ES-I3 (cell line): ENCODE measurements at regions not wholly inside any gene's neighbourhood (a gene's known extent, or its start where the extent isn't known, plus 50 kb on each side); places are given as distances from the start of the nearest gene placed in this dataset.
"Not testable (repeated sequence)": the region's sequence is repeated elsewhere in the genome, so short reads cannot be mapped to it uniquely, and the experiment has no call there.

ENCODE experiments used
- H3K36me3 ChIP-seq: 2 replicates; pipeline ENCODE4 v1.6.1; 2013; ENCODE audit warnings: mild to moderate bottlenecking, low read length, control low read depth, moderate library complexity; ENCODE audit not compliant: insufficient read depth
- H3K4me1 ChIP-seq: 2 replicates; pipeline ENCODE4 v1.6.1; 2013; ENCODE audit warnings: mild to moderate bottlenecking, control low read depth, low read length; ENCODE audit not compliant: insufficient read depth
- H3K9ac ChIP-seq: 2 replicates; pipeline ENCODE4 v1.6.1; 2013; ENCODE audit warnings: low read depth, mild to moderate bottlenecking, low read length, moderate library complexity
- H3K9me3 ChIP-seq: 2 replicates; pipeline ENCODE4 v1.6.1; 2013; ENCODE audit warnings: mild to moderate bottlenecking, low read length, moderate library complexity; ENCODE audit not compliant: control insufficient read depth, insufficient read depth

DNA sequence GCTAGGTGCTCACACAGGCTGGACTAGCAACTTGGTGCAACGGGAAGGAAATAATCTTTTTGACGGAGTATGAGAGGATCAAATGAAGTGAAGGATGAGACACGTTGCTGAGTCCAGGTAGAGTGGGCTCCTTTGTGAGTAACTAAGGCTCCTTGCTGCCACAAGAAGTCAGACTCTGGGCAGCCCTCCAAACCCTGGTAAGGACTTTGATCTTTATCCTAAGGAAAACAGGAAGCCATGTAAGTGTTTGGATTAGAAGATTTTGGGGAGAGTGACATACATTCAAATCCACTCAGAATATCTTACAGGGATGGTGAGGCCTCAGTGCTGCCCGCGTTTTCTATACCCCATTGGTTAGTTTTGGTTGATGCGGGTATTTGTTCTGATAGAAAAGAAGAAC lies 155.9 kb upstream of the RAG2 start:
- Histone ChIP-seq H3K4me1 (no peaks in the 10 kb centered on the region; the same call in 1 of the 2 replicates), H3K9me3 (no peaks in the 10 kb centered on the region), H3K9ac (no peak overlapping the region), H3K36me3 (no peaks in the 10 kb centered on the region)

- Histone ChIP-seq H3K9ac (no peak overlapping the region), H3K36me3 (no peaks in the 10 kb centered on the region), H3K4me1 (no peaks in the 10 kb centered on the region; the same call in 1 of the 2 replicates), H3K9me3 (no peaks in the 10 kb centered on the region)
Observed at GRCh38 chr11:36751996-36752395, 154.0 kb upstream of the RAG2 start.

DNA sequence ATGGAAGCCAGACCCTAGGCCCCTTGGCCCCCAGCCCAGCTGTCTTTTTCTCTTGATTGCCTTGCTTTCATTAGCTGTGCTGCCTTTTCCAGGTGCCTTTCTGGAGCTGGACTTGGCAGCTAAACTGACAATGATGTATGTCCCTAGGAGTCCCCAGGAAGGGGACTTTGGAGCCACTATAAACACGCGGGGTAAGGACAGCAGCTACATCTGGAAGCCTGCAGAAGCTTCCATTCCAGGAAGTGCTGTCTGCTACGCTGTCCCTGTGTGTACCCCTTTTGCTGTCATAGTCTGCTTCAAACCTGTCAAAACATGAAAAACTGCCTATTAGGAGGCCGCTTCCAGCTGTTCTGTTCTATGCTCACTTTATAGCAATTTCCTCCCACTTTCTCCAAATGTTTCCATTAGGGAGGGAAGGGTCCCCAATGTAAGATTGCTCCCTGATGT lies 153.3 kb upstream of the RAG2 start:
- no peaks in the 10 kb centered on the region for H3K9me3 ChIP-seq
- H3K4me1 ChIP-seq = no peaks in the 10 kb centered on the region; the same call in 1 of the 2 replicates
- H3K9ac ChIP-seq = no peak overlapping the region
- no peaks in the 10 kb centered on the region for H3K36me3 ChIP-seq

GRCh38 chr11:36750349-36750748 lies 152.3 kb upstream of the RAG2 start:
- no peak overlapping the region for H3K9ac ChIP-seq
- no peaks in the 10 kb centered on the region; the same call in 1 of the 2 replicates for H3K4me1 ChIP-seq
- H3K36me3 ChIP-seq = no peaks in the 10 kb centered on the region
- H3K9me3 ChIP-seq = no peaks in the 10 kb centered on the region

GRCh38 chr11:36748836-36749235 lies 150.8 kb upstream of the RAG2 start:
- Histone ChIP-seq H3K9me3 (no peaks in the 10 kb centered on the region), H3K9ac (no peak overlapping the region), H3K36me3 (no peaks in the 10 kb centered on the region), H3K4me1 (no peaks in the 10 kb centered on the region; the same call in 1 of the 2 replicates)

- no peak overlapping the region for H3K9ac ChIP-seq
Observed at GRCh38 chr11:36746886-36747710, 149.1 kb upstream of the RAG2 start.

GRCh38 chr11:36744375-36745168 lies 146.5 kb upstream of the RAG2 start:
- Histone ChIP-seq H3K4me1 (no peaks in the 10 kb centered on the region), H3K9ac (no peak overlapping the region), H3K36me3 (no peaks in the 10 kb centered on the region), H3K9me3 (no peaks in the 10 kb centered on the region)

More at GRCh38 chr11:36746886-36747710, 149.1 kb upstream of the RAG2 start:
- Histone ChIP-seq H3K36me3 (no peaks in the 10 kb centered on the region), H3K4me1 (no peaks in the 10 kb centered on the region; the same call in 1 of the 2 replicates), H3K9me3 (no peaks in the 10 kb centered on the region)

GRCh38 chr11:36743039-36743438 lies 145.0 kb upstream of the RAG2 start:
- no peak overlapping the region for H3K9ac ChIP-seq
- no peaks in the 10 kb centered on the region for H3K9me3 ChIP-seq
- no peaks in the 10 kb centered on the region for H3K4me1 ChIP-seq
- no peaks in the 10 kb centered on the region for H3K36me3 ChIP-seq

DNA sequence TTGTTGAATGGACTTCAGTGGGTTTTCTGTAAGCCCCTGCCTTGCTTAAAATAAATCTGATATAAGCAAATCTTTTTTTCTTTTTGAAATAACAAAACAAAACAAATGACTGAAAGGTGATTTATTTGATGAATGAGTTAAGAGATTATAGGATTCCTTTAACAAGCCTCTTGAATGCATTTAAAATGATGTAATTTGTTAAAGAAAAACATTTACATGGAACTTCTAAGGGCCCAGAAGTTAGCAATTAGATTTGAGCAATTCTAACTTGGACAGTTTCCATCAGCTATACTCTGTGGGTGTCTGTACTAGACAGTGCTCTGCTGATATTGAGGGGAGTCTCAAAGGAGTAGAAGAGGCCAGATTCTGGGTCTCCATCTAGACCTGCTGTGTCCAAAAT lies 143.5 kb upstream of the RAG2 start:
- no peaks in the 10 kb centered on the region for H3K9me3 ChIP-seq
- H3K36me3 ChIP-seq = no peaks in the 10 kb centered on the region
- H3K4me1 ChIP-seq = no peaks in the 10 kb centered on the region
- H3K9ac ChIP-seq = no peak overlapping the region

DNA sequence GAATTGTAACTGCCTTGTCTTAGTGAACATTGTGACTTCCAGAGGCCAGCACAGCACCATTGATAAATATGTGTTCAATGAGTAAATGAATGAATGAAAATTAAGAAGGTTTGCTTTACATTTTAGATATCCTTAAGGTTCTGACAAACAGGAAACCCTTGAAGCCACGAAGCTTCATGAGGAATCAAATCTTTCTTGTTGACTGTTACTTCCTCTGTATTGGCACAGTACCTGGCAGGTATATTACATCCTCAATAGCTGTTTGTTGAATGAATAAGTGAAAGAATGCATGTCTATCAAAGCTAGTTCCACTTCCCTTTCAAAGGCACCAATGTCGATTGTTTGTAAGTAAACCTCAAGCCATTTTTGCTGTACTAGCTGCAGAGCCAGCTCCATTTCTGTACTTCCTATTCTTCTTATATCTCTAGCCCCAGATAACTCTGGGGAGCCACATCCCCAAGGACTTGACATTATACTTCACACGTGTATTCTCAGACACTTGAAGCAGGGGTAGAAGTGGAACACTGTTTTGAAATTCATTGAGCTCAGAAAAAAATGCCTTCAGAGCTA lies 140.3 kb upstream of the RAG2 start:
- H3K9ac ChIP-seq = no peak overlapping the region
- no peaks in the 10 kb centered on the region for H3K4me1 ChIP-seq
- no peaks in the 10 kb centered on the region for H3K9me3 ChIP-seq
- H3K36me3 ChIP-seq = no peaks in the 10 kb centered on the region

GRCh38 chr11:36736103-36736502 lies 138.1 kb upstream of the RAG2 start:
- Histone ChIP-seq H3K9ac (no peak overlapping the region), H3K9me3 (no peaks in the 10 kb centered on the region), H3K36me3 (no peaks in the 10 kb centered on the region)

DNA sequence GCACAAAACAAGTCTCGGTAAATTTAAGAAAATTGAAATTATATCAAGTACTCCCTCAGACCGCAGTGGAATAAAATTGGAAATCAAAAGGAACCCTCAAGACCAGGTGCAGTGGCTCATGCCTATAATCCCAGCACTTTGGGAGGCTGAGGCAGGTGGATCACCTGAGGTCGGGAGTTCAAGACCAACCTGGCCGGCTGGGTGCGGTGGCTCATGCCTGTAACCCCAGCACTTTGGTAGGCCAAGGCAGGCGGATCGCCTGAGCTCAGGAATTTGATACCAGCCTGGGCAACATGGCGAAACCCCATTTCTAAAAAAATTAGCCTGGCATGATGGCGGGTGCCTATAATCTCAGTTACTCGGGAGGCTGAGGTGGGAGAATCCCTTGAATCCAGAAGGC lies 135.7 kb upstream of the RAG2 start:
- not testable (repeated sequence) for H3K9ac ChIP-seq, H3K9me3 ChIP-seq, H3K36me3 ChIP-seq, H3K4me1 ChIP-seq

More at GRCh38 chr11:36736103-36736502, 138.1 kb upstream of the RAG2 start:
- no peaks in the 10 kb centered on the region for H3K4me1 ChIP-seq

DNA sequence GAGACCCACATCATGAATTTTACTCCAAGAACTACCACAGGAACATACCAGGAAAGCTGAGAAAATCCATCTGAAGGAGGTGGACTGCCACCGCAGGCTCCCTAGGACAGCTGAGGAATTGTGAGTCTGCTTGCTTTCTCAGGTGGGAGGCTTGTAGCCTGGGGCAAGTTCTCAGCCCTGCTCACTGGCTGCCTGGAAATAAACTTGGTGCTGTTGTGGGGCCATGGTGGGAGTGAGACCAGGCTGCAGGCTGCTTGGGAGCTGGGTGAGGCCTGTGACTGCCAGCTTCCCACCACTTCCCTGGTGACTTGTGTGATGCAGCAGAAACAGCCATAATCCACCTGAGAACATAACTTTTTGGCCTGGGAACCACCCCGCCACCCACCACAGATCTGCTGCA lies 132.7 kb upstream of the RAG2 start:
- Histone ChIP-seq H3K9ac (no peak overlapping the region), H3K4me1 (no peaks in the 10 kb centered on the region), H3K36me3 (no peaks in the 10 kb centered on the region), H3K9me3 (no peaks in the 10 kb centered on the region)

DNA sequence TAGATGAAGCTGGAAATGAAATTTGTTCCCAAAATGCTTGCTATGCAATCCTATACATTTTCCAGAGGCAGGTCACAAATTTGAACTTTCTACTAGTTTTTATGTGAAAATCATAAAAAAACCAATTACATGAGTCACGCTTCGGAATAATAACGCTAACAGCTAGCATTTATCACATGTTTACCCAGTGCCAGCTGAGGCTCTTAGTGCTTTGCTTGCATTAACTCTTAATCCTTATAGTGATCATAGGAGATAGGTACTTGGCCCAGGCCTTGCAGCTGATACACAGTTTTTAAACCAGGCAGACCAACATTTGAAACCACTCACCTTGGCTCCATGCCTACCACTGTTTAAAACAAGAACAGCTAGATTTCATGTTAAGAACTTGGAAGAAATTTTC lies 131.8 kb upstream of the RAG2 start:
- Histone ChIP-seq H3K4me1 (no peaks in the 10 kb centered on the region), H3K9me3 (no peaks in the 10 kb centered on the region), H3K9ac (no peak overlapping the region), H3K36me3 (no peaks in the 10 kb centered on the region)
